HG03520 (cell line): ENCODE measurements at regions not wholly inside any gene's neighbourhood (a gene's known extent, or its start where the extent isn't known, plus 50 kb on each side); places are given as distances from the start of the nearest gene placed in this dataset.
"Not testable (repeated sequence)": the region's sequence is repeated elsewhere in the genome, so short reads cannot be mapped to it uniquely, and the experiment has no call there.

Source experiments
- ATAC-seq: cut with Tn5 transposase; IDR thresholded peaks from one replicate; pipeline ENCODE4 v1.9.1; 2021; ENCODE audit warnings: mild to moderate bottlenecking, moderate library complexity; ENCODE audit not compliant: unreplicated experiment

DNA sequence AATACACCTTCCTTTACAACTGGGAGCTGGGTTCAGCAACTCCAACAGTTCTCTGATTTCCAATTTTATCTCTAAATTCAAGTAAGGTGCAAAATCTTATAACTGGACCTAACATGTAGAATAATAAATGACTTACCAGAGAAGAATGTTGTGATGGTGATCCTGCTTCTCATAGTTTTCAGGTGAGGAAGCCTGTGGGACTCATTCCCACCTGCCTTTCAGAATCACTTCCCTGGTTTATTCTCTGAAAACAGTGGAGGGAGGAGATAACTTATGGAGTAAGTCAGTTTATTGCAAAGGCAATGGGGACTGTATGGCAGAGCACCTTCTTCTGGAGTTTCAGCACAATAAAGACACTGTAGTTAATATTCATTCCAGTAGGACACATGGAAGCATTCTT, 1188.2 kb upstream of the FAM98A start:
- ATAC-seq, result no peak

DNA sequence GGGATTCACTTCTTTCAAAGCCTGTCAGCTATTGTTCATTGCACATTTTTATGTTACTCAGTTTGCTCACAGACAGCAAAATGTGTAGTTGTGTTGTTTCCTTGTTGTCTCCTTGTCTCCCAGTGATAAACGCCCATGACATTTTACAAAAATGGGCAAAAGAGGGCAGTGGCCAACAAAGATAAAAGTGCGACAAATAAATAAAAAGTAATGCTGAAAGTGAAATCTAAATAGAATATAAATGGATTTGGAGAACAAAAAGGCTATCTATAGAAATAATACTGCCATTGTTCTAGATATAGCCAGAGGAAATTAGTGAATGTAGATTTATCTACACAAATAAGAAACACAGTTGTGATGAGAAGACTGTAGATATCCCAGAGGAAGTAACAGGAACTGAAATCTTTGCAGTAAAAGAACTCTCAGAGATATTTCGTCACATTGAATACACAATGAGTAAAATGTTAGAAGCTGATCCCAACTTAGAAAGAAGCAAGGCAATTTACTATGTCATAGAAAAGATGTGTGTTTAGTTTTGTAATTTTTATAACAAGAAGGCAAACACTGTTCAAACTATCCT, 1186.2 kb upstream of the FAM98A start:
- no peak for ATAC-seq

DNA sequence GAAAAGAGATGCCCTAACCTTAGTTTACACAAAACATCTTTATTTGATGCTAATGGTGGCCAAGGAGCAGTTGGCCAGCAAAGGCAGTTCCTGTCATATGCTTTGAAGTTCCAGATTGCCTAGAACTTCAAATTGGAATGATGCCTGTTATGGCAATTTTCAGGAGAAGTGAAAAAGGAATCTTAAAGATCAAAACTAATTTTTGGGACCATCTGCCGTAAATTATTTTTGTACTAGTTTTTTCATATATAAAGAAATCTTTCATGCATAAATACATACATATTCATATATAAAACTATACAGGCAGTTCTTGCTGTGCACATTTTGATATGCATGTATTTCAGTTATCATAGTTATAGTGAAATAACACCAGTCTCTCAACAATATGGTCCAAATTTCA, 1185.6 kb upstream of the FAM98A start:
- ATAC-seq, result no peak

DNA sequence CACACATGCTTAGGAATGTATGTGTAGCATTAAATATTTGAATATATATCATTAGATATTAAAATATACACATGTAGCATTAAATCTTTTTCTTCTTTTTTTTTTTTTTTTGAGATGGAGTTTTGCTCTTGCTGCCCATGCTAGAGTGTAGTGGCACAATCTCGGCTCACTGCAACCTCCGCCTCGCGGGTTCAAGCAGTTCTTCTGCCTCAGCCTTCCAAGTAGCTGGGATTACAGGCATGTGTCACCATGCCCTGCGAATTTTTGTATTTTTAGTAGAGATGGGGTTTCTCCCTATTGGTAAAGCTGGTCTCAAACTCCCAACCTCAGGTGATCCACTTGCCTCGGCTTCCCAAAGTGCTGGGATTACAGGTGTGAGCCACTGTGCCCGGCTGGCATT, 1151.6 kb upstream of the FAM98A start:
- not testable (repeated sequence) for ATAC-seq

DNA sequence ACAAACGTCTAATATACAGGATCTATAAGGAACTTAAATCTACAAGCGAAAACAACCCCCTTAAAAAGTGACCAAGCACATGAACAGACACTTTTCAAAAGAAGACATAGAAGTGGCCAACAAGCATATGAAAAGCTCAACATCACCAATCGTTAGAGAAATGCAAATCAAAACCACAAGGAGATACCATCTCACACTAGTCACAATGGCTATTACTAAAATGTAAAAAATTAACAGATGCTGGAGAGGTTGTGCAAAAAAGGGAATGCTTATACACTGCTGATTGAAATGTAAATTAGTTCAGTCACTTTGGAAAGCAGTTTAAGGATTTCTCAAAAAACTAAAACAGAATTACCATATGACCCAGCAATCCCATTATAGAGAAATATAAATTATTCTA, 1148.5 kb upstream of the FAM98A start:
- ATAC-seq, result no peak

DNA sequence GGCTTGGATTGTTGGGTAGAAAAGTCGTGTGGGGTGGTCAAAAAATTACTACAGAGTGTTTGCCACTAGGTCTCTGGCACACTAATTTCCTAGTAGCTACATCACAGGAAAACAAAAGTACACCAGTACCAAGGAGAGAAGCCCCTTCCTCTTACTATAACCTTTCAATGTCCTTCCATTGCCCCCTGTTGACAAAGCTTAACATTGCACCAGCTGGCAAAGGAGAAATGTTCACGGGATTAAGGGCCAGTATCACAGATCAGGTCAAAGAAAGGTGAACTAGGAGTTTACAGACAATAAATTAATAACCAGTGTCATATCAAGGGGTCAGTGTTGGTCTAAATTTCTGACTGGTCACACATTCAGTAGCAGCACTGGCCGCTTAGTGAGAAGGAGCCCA, 1139.6 kb upstream of the FAM98A start:
- ATAC-seq, result no peak

DNA sequence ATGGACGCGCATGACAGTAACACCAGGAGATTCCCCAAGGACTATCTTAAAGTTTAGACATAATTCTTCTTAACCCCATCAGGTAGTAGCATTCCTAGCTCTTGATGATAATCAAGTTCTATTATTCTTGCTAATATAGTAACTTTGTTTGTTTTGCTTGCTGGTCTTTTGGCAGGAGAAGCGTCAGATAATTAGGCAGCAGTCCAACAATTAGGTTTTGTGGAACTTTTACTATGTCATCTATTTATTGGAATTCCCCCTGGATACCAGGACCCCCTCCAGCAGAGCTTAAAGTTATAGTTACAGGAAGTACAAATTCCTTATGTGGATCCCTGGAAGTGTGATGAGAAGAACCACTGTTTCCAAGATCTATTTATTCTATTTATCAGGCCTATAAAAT, 1138.0 kb upstream of the FAM98A start:
- no peak for ATAC-seq

DNA sequence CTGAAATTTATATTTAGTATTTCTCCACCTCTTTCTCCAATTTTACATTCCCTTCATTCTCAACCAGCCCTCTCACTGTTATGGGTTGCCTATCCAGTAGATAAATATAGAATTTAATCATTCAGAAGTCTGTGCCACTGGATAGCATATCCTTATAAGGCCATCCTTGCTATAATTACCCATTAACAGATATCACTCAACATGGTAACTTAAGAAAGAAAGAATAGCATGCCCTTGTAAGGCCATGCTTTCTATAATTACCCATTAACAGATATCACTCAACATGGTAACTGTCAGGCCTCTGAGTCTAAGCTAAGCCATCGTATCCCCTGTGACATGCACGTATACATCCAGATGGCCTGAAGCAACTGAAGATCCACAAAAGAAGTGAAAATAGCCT, 1137.4 kb upstream of the FAM98A start:
- ATAC-seq, result no peak

DNA sequence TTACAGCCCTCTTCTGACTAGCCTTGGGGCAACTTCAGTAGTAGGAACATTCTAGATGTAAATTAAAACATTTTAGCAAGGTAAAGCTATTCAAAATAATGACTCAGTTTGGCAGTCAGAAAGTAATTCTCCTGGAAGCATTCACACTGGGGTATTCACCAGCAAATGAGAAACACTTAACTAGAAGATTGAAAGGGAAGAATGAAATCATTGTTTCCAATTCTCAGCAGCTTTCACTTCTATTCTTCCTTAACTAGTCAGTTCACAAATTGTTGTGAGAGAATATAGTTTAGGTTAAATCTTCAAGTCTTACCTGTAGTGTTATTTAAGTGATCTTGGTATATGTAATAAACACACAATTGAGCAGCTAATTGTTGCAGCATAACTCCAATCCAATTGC, 1135.6 kb upstream of the FAM98A start:
- no peak for ATAC-seq

DNA sequence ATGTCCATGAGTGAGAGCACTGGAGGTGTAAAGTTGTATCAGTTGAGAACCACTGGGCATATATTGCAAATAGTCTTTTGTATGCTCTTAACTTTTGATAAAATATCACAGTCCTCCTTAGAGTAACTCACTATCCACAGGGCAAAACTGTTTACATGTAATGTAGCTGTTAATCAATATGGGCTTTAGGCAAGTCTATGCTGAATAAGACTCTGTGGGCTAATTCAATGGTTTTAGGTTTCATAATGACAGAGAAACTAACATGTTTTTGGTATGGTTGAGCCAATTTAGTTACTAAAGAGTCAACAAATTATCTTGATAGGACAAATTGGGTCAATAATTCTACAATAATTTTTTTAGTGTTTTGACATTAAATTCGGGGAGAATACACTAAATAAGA, 1134.9 kb upstream of the FAM98A start:
- no peak for ATAC-seq

DNA sequence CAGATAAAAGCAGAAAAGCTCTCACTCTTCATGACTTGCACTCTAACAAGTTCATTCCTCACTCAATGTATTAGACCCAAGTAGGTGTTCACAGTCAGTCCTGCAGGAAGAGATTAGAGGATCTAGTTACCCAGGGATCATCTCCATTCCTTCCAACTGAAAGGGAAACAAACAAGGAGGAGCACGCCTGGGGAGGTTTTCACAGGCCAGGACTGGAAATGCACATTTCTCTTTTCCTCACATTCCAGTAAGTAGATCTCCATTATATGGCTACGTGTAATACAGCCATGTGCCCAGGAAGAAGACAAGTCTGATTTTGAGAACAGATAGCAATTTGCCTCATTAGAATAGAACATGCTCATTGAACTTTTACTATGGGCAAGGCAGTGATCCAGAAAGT, 1132.2 kb upstream of the FAM98A start:
- no peak for ATAC-seq

DNA sequence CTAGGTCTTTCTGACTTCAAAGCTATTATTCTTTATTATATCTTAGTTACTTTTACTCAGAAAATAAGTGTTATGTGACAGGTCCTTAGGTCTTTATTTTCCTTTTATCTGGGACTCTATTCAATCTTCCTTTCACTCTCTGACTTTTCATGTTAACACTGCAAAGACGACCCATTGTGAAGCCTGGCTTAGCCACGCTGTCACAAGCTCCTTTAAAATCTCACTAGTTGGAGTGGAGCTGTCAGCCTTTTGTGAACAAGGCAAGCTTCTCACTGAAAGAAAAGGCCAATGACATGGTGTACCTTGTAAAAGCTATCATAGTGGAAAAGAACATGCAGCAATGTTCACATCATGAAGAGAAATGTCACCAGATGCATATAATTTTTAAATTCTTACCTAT, 1130.7 kb upstream of the FAM98A start:
- ATAC-seq, result no peak

DNA sequence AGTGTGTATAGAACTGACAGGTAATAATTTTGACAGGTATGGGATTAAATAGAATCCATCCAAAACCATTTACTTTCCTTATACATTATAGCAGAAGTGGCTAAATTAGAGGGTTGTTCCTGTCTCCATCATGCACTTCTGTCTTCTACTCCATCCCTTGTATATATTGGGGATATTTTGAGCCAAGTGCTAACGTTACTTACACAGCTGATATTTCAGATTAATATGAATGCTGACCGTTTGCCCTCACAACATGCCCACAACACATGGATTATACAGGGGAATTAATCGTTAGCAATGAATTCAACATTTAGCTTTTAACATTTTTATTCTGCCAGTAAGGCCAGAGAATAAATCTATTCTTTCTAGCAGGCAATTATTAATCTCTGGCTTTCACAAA, 1125.0 kb upstream of the FAM98A start:
- no peak for ATAC-seq

DNA sequence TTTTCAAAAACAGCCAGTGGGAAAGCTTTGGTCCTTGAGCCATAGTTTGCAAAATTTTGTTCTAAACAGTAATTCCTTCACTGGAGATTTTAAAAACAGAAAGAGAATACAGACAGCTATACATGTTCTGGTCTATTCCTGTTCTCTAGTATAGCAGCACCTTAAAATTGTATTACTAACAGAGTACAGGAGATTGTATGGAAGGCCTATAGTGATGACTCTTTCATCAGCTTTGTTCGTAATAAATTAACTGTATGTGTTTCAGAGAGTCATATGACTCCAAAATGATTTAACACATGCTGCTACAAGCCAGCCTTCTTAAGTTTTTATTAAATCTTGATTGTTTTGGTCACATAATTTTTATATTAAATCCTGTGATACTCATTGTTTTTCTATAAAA, 1124.6 kb upstream of the FAM98A start:
- no peak for ATAC-seq

DNA sequence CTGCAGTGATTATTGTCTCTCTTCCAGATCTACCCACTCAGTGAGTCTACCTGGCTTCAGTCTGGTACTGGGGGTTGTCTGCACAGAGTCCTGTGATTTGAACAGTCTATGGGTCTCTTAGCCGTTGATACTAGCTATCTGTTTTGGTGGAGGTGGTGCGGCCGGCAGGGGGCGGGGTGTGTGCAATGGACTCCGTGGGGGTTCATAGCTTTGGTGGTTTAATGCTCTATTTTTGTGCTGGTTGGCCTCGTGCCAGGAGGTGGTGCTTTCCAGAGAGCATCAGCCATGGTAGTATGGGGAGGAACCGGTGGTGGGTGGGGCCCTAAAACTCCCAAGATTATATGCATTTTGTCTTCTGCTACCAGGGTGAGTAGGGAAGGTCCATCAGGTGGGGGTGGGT, 1120.1 kb upstream of the FAM98A start:
- no peak for ATAC-seq

DNA sequence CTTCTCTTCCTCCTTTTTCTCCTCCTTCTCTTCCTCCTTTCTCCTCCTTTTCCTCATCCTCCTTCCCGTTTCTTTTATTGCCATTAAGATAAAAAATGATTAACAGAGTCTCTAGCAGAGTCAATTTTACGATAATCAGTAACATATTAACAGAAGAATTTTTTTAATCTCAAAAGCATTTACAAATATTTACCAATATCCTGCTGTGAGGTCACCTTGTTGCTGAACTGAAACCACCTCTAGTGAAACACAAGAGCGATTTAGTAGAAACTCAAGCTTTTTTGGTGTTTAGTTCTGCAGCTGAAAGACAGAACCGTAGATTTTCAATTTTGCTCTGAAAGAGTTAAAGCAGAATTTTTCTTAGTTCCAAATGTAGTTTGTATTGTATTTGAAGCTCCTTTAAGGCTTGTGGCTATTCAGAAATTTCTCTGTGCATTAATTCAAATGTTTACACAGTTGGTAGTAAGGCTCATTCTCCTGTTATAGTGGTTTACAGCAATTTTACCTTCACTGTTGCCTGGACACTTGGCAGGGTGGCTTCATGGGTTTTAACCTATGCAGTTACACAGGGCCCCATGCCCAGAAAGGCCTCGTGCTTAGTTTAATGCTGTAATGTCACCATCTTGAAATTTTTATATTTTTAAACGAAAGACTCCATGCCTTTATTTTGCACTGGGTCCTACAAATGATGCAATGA, 1106.6 kb upstream of the FAM98A start:
- no peak for ATAC-seq

DNA sequence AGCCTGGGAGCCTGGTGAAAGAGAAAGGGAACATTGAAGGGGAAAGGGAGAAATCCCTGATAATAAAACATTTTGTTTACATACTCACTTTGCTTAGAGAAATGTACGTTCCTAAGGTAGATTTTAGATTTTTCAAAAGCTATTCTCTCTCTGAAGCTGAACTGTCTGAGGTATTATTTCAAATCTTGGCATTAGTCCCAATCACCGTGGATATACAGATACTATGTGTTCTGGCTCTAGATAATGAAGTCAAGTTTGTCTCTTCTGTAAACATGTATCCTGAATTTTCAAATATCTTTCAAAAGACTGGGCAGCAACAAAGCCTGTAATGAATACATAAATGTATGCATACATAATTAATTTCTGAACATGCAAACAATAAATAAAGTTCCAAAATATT, 1104.2 kb upstream of the FAM98A start:
- no peak for ATAC-seq

DNA sequence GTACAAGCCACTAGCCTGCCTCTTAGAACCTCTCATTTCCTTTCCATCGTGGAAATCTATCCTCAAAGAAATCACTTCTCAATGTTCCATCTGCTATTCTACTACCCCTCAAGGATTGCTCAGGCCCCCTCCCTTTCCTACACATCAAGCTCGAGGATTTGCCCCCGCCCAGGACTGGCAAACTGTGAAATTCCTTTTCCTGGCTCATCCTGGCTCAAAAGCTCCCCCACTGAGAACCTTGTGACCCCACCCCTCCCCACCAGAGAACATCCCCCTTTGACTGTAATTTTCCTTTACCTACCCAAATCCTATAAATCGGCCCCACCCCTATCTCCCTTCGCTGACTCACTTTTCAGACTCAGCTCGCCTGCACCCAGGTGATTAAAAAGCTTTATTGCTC, 1103.3 kb upstream of the FAM98A start:
- not testable (repeated sequence) for ATAC-seq

DNA sequence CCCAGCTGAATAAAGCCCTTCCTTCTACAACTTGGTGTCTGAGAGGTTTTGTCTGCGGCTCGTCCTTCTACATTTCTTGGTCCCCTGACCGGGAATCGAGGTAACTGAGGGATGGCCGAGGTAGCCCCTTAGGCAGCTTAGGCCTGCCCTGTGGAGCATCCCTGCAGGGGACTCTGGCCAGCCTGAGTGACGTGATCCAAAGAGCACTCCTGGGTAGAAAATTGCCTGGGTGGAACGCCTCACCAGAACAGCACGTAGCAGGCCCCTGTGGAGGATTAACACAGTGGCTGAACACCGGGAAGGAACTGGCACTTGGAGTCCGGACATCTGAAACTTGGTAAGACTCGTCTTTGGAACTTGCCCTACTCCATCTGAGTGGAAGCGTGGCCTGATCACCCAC, 1078.5 kb upstream of the FAM98A start:
- not testable (repeated sequence) for ATAC-seq

DNA sequence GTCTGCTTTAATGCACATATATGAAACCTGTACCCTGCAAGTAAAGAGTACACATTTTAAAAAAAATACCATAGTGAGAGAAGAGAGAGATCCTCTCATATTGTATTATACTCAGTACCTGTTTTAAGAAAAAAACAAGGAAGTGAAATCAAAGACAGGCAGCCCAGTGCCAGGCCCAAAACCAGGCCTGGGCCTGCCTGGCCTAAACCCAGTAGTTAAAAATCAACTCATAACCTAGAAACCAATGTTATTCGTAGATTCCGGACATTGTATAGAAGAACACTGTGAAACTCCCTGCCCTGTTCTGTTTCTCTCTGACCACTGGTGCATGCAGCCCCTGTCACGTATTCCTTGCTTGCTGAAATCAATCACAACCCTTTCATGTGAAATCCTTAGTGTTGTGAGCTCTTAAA, 1078.0 kb upstream of the FAM98A start:
- ATAC-seq, result not testable (repeated sequence)

DNA sequence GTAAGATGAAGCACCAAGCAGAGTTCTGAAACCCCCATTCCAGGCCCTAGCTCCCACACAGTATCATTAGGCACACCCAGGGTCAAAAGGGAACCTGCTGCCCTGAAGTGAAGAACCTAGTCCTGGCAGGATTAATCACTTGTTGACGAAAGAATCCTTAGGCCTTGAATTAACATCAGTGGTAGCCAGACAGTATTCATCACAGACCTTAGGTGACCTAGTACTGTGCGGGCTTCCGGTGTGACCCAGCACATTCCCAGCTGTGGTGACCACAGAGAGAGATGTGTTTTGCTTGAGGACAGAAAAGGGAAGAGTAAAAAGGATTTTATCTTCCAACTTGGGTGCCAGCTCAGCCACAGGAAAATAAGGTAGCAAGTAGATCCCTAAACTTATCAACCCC, 1071.4 kb upstream of the FAM98A start:
- no peak for ATAC-seq

DNA sequence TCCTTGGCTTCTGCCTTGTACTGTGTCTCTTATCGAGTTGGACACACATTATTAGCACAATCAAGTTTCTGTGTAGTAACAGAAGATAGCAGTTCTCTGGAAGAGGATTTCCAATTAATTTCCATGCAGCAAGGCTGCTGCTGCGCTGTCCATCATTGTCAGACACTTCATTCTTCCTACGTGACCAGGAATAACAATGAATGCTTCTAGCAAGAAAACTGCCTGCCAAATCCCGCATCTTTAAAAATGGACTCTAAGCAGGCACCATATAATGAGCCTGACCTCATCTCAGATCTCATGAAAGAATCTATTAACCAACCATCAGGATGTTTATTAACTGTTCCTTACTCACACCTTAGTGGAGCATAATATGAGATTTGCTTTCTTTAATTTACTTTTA, 1067.7 kb upstream of the FAM98A start:
- no peak for ATAC-seq

DNA sequence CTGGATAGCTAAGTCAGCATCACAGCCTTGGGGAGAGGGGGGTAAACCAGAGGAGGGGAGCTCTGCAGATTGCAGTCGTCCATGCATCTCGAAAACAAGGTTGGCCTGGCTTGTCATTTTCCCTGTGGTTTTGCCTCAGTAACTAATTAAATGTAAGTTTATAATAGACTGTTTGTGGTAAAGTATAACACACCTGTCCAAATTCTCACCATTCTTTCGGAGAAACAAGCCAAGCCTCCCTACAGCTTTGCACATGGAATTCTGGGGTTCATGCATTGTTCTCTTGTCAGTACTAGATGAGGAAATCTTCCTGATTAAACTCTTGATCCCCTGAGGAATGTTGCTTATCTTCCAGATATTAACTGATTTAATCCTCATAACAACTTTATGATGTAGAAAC, 1065.2 kb upstream of the FAM98A start:
- no peak for ATAC-seq
